WTC11 (cell line): ENCODE measurements at regions not wholly inside any gene's neighbourhood (a gene's known extent, or its start where the extent isn't known, plus 50 kb on each side); places are given as distances from the start of the nearest gene placed in this dataset.

Experiments
- CTCF ChIP-seq: fragments of 200-600 bp; IDR thresholded peaks from 2 replicates; pipeline ENCODE4 v1.8.0; 2022; ENCODE audit warnings: antibody characterized with exemption
- EMX1 ChIP-seq: fragments of 250-450 bp; sonication (Bioruptor Pico); IDR thresholded peaks from 2 replicates; pipeline ENCODE4 v1.8.0; 2021; ENCODE audit warnings: mild to moderate bottlenecking
- JUN ChIP-seq: sonication (generic); formaldehyde crosslinking; IDR thresholded peaks from 2 replicates; pipeline ENCODE4 v1.8.0; 2023; ENCODE audit warnings: mild to moderate bottlenecking, missing genetic modification reagents
- NR2C2 ChIP-seq: sonication (generic); formaldehyde crosslinking; IDR thresholded peaks from 2 replicates; pipeline ENCODE4 v1.8.0; 2022; ENCODE audit warnings: mild to moderate bottlenecking, missing genetic modification reagents
- OVOL2 ChIP-seq: fragments of 250-450 bp; sonication (Bioruptor Pico); IDR thresholded peaks from 2 replicates; pipeline ENCODE4 v1.9.0; 2021; ENCODE audit warnings: mild to moderate bottlenecking, borderline replicate concordance
- RELA ChIP-seq: sonication (generic); formaldehyde crosslinking; IDR thresholded peaks from 2 replicates; pipeline ENCODE4 v1.8.1; 2022; ENCODE audit warnings: missing genetic modification reagents, mild to moderate bottlenecking, borderline replicate concordance
- SMAD4 ChIP-seq: sonication (generic); formaldehyde crosslinking; IDR thresholded peaks from 2 replicates; pipeline ENCODE4 v1.8.0; 2022; ENCODE audit warnings: mild to moderate bottlenecking, missing genetic modification reagents
- STAT6 ChIP-seq: sonication (generic); formaldehyde crosslinking; conservative IDR thresholded peaks from 2 replicates; pipeline ENCODE4 v1.8.1; 2023; ENCODE audit warnings: mild to moderate bottlenecking, low read depth, missing genetic modification reagents, moderate library complexity
- TEAD1 ChIP-seq: sonication (generic); formaldehyde crosslinking; IDR thresholded peaks from 2 replicates; pipeline ENCODE4 v1.8.0; 2022; ENCODE audit warnings: mild to moderate bottlenecking, missing genetic modification reagents
- ZNF232 ChIP-seq: sonication (generic); formaldehyde crosslinking; IDR thresholded peaks from 2 replicates; pipeline ENCODE4 v1.8.0; 2022; ENCODE audit warnings: mild to moderate bottlenecking, missing genetic modification reagents
- ZNF396 ChIP-seq: fragments of 250-450 bp; sonication (Bioruptor Pico); IDR thresholded peaks from 2 replicates; pipeline ENCODE4 v1.8.0; 2021; ENCODE audit warnings: mild to moderate bottlenecking, moderate library complexity, borderline replicate concordance

GRCh38 chr9:22808876-22809275 lies 362.3 kb downstream of the DMRTA1 start:
- TF ChIP-seq TEAD1 (no peak), CTCF (no peak), JUN (CRISPR knock-in tag) (no peak), NR2C2 (CRISPR knock-in tag) (no peak), ZNF396 (CRISPR knock-in tag) (no peak), SMAD4 (CRISPR knock-in tag) (no peak), RELA (CRISPR knock-in tag) (no peak), STAT6 (no peak), EMX1 (no peak), OVOL2 (CRISPR knock-in tag) (no peak), ZNF232 (CRISPR knock-in tag) (no peak)
